Right lobe of liver (tissue), 4 donors: ENCODE measurements at regions not wholly inside any gene's neighbourhood (a gene's known extent, or its start where the extent isn't known, plus 50 kb on each side); places are given as distances from the start of the nearest gene placed in this dataset.

ENCODE experiments used
- CTCF ChIP-seq, 4 donors: fragments of 200-600 bp in 3 of 4; fragments of 450-650 bp in 1 of 4; IDR thresholded peaks; one replicate each; pipeline versions ENCODE4 v1.5.1 to v1.8.0; 2016 to 2022; ENCODE audit warnings: antibody characterized with exemption in 4 of 4, mild to moderate bottlenecking in 2 of 4
- POLR2A ChIP-seq: fragments of 450-650 bp; IDR thresholded peaks from one replicate; pipeline ENCODE4 v1.6.1; 2017; ENCODE audit warnings: antibody characterized with exemption, mild to moderate bottlenecking
- donor health status: DM: no; HTN: no; CAD: no.
- donor health status: DM: no; HTN: no; CAD: no.
- donor health status: DM: no; HTN: yes; CAD: no.

GRCh38 chr16:6481894-6482293, 850.8 kb upstream of the RBFOX1 start:
- TF ChIP-seq CTCF (IDR thresholded peaks at IDR 0.05): no peak
- TF ChIP-seq POLR2A: no peak
